DND-41 (cell line): ENCODE measurements at regions not wholly inside any gene's neighbourhood (a gene's known extent, or its start where the extent isn't known, plus 50 kb on each side); places are given as distances from the start of the nearest gene placed in this dataset.

ENCODE experiments used
- ATAC-seq: fragments of 200-7000 bp; cut with Tn5 transposase; 3 replicates; pipeline ENCODE4 v1.9.1; 2021; ENCODE audit warnings: low read depth; ENCODE audit not compliant: insufficient read depth
- DNase-seq: peaks from one replicate; pipeline ENCODE4 v3.0.0-alpha.2; 2020
- H2AFZ ChIP-seq: 2 replicates; pipeline ENCODE4 v1.6.0; 2012; ENCODE audit warnings: low read depth, low read length
- H3K27ac ChIP-seq: 2 replicates; pipeline ENCODE4 v1.5.1; 2012; ENCODE audit warnings: low read length, inconsistent platforms
- H3K27me3 ChIP-seq: fragments of 200-600 bp; sonication (generic); 2 replicates; pipeline ENCODE4 v1.6.0; 2012; ENCODE audit warnings: low read length, mild to moderate bottlenecking, inconsistent platforms; ENCODE audit not compliant: insufficient read depth, poor library complexity
- H3K36me3 ChIP-seq: 2 replicates; pipeline ENCODE4 v1.5.1; 2012; ENCODE audit warnings: low read length, inconsistent platforms; ENCODE audit not compliant: insufficient read depth
- H3K4me1 ChIP-seq: 2 replicates; pipeline ENCODE4 v1.5.1; 2012; ENCODE audit warnings: mild to moderate bottlenecking, low read length; ENCODE audit not compliant: insufficient read depth
- H3K4me2 ChIP-seq: 2 replicates; pipeline ENCODE4 v1.6.0; 2012; ENCODE audit warnings: mild to moderate bottlenecking, moderate library complexity, low read length, inconsistent platforms; ENCODE audit not compliant: insufficient read depth
- H3K4me3 ChIP-seq, 2 experiments: fragments of 200-600 bp in 1 of 2; shearing (Covaris generic) in 1 of 2; 2 replicates each; pipeline ENCODE4 v1.5.1; 2012 to 2016; ENCODE audit warnings: inconsistent platforms in 2 of 2, low read length in 2 of 2, mild to moderate bottlenecking in 2 of 2, low read depth in 1 of 2, moderate library complexity in 1 of 2
- H3K79me2 ChIP-seq: 2 replicates; pipeline ENCODE4 v1.6.0; 2012; ENCODE audit warnings: low read length, inconsistent platforms; ENCODE audit not compliant: insufficient read depth
- H3K9ac ChIP-seq: 2 replicates; pipeline ENCODE4 v1.6.0; 2012; ENCODE audit warnings: low read depth, mild to moderate bottlenecking, inconsistent platforms, low read length, moderate library complexity
- H3K9me3 ChIP-seq: 2 replicates; pipeline ENCODE4 v1.5.1; 2012; ENCODE audit warnings: low read length, moderate library complexity, mild to moderate bottlenecking, inconsistent platforms; ENCODE audit not compliant: insufficient read depth, severe bottlenecking
- H4K20me1 ChIP-seq: 2 replicates; pipeline ENCODE4 v1.6.0; 2012; ENCODE audit warnings: low read length; ENCODE audit not compliant: insufficient read depth
- EZH2 ChIP-seq: IDR thresholded peaks from 3 replicates; pipeline ENCODE4 v1.6.1; 2012; ENCODE audit warnings: borderline replicate concordance, low read depth, mild to moderate bottlenecking, moderate library complexity, low read length, inconsistent platforms; ENCODE audit not compliant: severe bottlenecking
- TF ChIP-seq, protein P1 (sequence below): IDR thresholded peaks from 2 replicates; pipeline ENCODE4 v1.5.1; 2012; ENCODE audit warnings: borderline replicate concordance, low read length, moderate library complexity, mild to moderate bottlenecking; ENCODE audit not compliant: poor library complexity, severe bottlenecking; ENCODE audit errors: extremely low read depth

DNA sequence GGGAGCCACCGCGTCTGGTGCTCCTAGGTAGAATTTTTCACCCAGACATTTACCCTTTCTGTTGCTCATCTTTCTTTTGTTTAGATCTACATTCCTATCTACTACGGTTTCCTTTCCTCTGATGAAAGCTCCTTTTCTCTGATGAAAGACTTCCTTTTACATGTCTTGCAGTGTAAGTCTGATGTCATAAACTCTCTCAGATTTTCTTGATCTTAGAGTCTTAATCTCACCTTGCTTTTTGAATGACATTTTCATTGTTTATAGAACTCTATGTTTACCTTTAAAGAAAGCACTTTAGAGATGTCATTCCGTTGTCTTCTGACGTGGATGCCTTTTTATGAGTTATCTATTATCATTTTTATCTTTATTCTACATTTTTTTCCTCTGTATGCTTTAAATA lies 171.8 kb upstream of the MTPN start:
- no peaks in the 10 kb centered on the region for H3K9me3 ChIP-seq
- H3K4me1 ChIP-seq = no peaks in the 10 kb centered on the region
- H3K9ac ChIP-seq = no peak overlapping the region
- ATAC-seq (no peak), DNase-seq (no peak)
- no peaks in the 10 kb centered on the region for H4K20me1 ChIP-seq
- TF ChIP-seq, protein P1, sequence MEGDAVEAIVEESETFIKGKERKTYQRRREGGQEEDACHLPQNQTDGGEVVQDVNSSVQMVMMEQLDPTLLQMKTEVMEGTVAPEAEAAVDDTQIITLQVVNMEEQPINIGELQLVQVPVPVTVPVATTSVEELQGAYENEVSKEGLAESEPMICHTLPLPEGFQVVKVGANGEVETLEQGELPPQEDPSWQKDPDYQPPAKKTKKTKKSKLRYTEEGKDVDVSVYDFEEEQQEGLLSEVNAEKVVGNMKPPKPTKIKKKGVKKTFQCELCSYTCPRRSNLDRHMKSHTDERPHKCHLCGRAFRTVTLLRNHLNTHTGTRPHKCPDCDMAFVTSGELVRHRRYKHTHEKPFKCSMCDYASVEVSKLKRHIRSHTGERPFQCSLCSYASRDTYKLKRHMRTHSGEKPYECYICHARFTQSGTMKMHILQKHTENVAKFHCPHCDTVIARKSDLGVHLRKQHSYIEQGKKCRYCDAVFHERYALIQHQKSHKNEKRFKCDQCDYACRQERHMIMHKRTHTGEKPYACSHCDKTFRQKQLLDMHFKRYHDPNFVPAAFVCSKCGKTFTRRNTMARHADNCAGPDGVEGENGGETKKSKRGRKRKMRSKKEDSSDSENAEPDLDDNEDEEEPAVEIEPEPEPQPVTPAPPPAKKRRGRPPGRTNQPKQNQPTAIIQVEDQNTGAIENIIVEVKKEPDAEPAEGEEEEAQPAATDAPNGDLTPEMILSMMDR = no peak
- no peak for TF ChIP-seq EZH2
- no peak overlapping the region for H2AFZ ChIP-seq
- no peak overlapping the region for H3K27ac ChIP-seq
- no peaks in the 10 kb centered on the region for H3K36me3 ChIP-seq
- no peak overlapping the region for H3K4me3 ChIP-seq
- H3K79me2 ChIP-seq = no peaks in the 10 kb centered on the region
- no peaks in the 10 kb centered on the region for H3K27me3 ChIP-seq
- no peak overlapping the region for H3K4me2 ChIP-seq

DNA sequence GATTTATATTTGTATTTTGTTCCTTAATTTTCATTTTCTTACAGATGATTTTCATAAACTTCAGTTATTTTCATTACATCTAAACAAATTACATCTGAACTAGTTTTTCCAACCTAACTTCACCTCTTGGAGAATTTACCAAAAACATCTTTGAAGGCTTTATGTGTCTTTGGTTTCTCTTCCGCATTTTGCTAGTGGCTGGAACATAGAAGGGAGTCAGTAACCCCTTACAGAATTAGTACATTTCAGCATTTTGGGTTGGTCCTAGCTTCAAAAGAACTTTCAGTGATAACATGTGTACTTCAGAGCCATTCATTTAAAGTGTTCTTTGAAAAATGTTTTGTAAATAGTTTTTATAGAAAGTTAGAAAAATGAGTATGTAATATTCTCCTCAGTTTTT lies 169.8 kb upstream of the MTPN start:
- H3K4me2 ChIP-seq = no peak overlapping the region
- no peak overlapping the region for H3K27ac ChIP-seq
- TF ChIP-seq EZH2 = no peak
- TF ChIP-seq, protein P1 = no peak
- no peaks in the 10 kb centered on the region for H3K9me3 ChIP-seq
- H4K20me1 ChIP-seq = no peaks in the 10 kb centered on the region
- H3K79me2 ChIP-seq = no peaks in the 10 kb centered on the region
- no peak for ATAC-seq
- no peak overlapping the region for H3K9ac ChIP-seq
- H3K4me3 ChIP-seq = no peak overlapping the region
- no peaks in the 10 kb centered on the region for H3K36me3 ChIP-seq
- no peaks in the 10 kb centered on the region for H3K27me3 ChIP-seq
- H3K4me1 ChIP-seq = no peaks in the 10 kb centered on the region
- no peak for DNase-seq
- H2AFZ ChIP-seq = no peak overlapping the region

DNA sequence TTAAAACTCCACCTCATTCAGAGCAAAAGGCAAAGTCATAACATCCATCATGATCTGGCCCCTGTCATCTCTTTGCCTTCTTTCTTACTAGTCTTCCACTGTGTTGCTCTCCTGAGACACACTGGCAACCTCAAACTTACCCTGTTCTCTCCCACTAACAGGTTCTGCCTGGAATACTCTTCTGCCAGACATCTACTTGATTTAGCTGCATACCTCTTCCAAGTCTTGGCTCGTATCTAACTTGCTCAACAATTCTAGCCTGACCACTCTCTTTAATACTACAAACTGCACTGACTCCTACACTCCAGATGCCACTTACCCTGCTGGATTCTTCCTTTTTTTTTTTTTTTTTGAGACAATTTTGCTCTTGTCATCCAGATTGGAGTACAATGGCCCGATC lies 167.0 kb upstream of the MTPN start:
- Histone ChIP-seq H3K4me2 (no peak overlapping the region), H3K27ac (no peak overlapping the region), H4K20me1 (no peaks in the 10 kb centered on the region), H3K4me3 (no peak overlapping the region), H3K79me2 (no peaks in the 10 kb centered on the region), H3K36me3 (no peaks in the 10 kb centered on the region), H3K9me3 (no peaks in the 10 kb centered on the region), H2AFZ (no peak overlapping the region), H3K9ac (no peak overlapping the region), H3K27me3 (no peaks in the 10 kb centered on the region), H3K4me1 (no peaks in the 10 kb centered on the region)
- DNase-seq (no peak), ATAC-seq (no peak)
- no peak for TF ChIP-seq EZH2
- TF ChIP-seq, protein P1 = no peak

DNA sequence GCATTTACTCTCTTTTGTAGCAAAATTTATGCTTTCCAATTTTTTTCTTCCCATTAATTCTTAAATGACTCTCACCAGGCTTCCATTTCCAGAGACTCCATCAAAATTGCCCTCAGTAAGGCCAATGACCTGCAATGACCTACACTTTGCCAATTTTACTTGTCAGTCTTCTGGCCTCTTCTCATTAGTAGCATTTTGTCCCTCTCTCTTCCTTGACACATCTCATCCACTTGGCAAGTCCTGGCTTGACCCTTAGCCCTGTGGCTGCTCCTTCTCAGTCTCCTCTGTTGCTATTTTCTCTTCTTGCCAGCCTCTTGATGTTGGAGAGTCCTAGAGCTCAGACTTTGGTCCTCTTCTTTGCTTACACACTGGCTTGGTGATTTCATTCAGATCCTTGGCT lies 166.1 kb upstream of the MTPN start:
- H3K36me3 ChIP-seq = no peaks in the 10 kb centered on the region
- H2AFZ ChIP-seq = no peak overlapping the region
- H3K79me2 ChIP-seq = no peaks in the 10 kb centered on the region
- ATAC-seq (no peak), DNase-seq (no peak)
- H3K27me3 ChIP-seq = no peaks in the 10 kb centered on the region
- H4K20me1 ChIP-seq = no peaks in the 10 kb centered on the region
- no peak overlapping the region for H3K4me3 ChIP-seq
- no peak overlapping the region for H3K9ac ChIP-seq
- no peaks in the 10 kb centered on the region for H3K4me1 ChIP-seq
- H3K27ac ChIP-seq = no peak overlapping the region
- TF ChIP-seq, protein P1 = no peak
- TF ChIP-seq EZH2 = no peak
- H3K9me3 ChIP-seq = no peaks in the 10 kb centered on the region
- H3K4me2 ChIP-seq = no peak overlapping the region
